Suprapubic skin (tissue), 4 donors: ENCODE measurements at regions not wholly inside any gene's neighbourhood (a gene's known extent, or its start where the extent isn't known, plus 50 kb on each side); places are given as distances from the start of the nearest gene placed in this dataset.

Experiments used
- POLR2A ChIP-seq, 2 donors: fragments of 450-650 bp; IDR thresholded peaks; one replicate each; pipeline ENCODE4 v1.6.1; 2017; ENCODE audit warnings: antibody characterized with exemption in 2 of 2, mild to moderate bottlenecking in 2 of 2, moderate library complexity in 2 of 2
- POLR2AphosphoS5 ChIP-seq, 3 donors: sonication (generic); formaldehyde crosslinking; IDR thresholded peaks; one replicate each; pipeline ENCODE4 v1.6.1; 2017; ENCODE audit warnings: antibody characterized with exemption in 3 of 3
- TF ChIP-seq, protein P1 (sequence below), 2 donors: fragments of 200-600 bp in 1 of 2; fragments of 450-650 bp in 1 of 2; sonication (generic) in 1 of 2; IDR thresholded peaks; one replicate each; pipeline ENCODE4 v1.5.1; 2016 to 2019; ENCODE audit warnings: antibody characterized with exemption in 2 of 2, mild to moderate bottlenecking in 1 of 2, moderate library complexity in 1 of 2

DNA sequence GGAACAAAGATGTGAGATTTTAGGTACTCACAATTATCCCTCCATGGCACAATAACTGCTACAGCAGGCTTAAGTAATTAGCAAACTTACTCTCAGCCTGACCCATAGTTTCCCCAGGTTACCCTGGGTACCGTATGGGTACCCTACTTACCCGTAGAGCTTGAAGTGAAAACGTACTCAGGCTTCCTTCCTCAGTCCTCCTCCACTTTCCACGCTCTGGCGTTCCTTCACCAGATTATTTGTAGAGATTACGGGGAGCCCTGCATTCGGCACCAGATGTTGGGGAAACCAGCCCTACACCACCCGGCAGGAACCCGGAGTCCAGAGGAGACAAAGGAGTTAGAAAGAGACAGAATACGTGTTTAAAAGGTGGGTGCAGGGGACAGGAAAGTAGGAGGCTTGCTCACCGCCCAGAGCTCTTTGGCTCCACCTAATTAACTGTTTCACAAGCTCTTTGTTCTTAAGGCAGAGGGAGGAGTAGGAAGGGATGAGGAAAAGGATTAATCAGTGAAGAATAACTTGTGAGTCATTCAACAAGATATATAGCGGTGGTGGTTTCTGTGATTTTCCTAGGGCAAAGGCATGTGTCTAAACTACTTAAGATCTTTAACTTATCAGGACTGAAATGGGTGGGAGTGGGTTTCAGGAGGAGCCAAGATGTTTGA, 1211.2 kb upstream of the TSPY4 start:
- TF ChIP-seq, protein P1, sequence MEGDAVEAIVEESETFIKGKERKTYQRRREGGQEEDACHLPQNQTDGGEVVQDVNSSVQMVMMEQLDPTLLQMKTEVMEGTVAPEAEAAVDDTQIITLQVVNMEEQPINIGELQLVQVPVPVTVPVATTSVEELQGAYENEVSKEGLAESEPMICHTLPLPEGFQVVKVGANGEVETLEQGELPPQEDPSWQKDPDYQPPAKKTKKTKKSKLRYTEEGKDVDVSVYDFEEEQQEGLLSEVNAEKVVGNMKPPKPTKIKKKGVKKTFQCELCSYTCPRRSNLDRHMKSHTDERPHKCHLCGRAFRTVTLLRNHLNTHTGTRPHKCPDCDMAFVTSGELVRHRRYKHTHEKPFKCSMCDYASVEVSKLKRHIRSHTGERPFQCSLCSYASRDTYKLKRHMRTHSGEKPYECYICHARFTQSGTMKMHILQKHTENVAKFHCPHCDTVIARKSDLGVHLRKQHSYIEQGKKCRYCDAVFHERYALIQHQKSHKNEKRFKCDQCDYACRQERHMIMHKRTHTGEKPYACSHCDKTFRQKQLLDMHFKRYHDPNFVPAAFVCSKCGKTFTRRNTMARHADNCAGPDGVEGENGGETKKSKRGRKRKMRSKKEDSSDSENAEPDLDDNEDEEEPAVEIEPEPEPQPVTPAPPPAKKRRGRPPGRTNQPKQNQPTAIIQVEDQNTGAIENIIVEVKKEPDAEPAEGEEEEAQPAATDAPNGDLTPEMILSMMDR (IDR thresholded peaks at IDR 0.05), result no peak
- TF ChIP-seq POLR2A (IDR thresholded peaks at IDR 0.05) (no peak), POLR2AphosphoS5 (IDR thresholded peaks at IDR 0.05) (no peak)
